ENCODE measurements at regions not wholly inside any gene's neighbourhood (a gene's known extent, or its start where the extent isn't known, plus 50 kb on each side); places are given as distances from the start of the nearest gene placed in this dataset.

GRCh38 chr13:97555034-97555433 lies 121.1 kb downstream of the RAP2A start:
- H3K4me1 ChIP-seq (ENCODE audit: control insufficient read depth, insufficient read depth, low read length), result no peaks in the 10 kb centered on the region
- H3K27ac ChIP-seq (ENCODE audit: low read depth, low read length), result no peak overlapping the region
- H3K4me3 ChIP-seq (ENCODE audit: low read depth, low read length), result no peak overlapping the region
- no peaks in the 10 kb centered on the region for H3K36me3 ChIP-seq (ENCODE audit: control insufficient read depth, insufficient read depth, low read length)
- WGBS (ENCODE audit: insufficient coverage), result no CpG with 5 or more reads among the region's 1 CpG
- no peak for DNase-seq (ENCODE audit: low read depth in 4 of 6, low spot score in 6 of 6)
- no peaks in the 10 kb centered on the region for H3K27me3 ChIP-seq (ENCODE audit: control insufficient read depth, insufficient read depth, low read length)
- H3K9me3 ChIP-seq (ENCODE audit: control insufficient read depth, insufficient read depth, low read length), result no peaks in the 10 kb centered on the region

DNA sequence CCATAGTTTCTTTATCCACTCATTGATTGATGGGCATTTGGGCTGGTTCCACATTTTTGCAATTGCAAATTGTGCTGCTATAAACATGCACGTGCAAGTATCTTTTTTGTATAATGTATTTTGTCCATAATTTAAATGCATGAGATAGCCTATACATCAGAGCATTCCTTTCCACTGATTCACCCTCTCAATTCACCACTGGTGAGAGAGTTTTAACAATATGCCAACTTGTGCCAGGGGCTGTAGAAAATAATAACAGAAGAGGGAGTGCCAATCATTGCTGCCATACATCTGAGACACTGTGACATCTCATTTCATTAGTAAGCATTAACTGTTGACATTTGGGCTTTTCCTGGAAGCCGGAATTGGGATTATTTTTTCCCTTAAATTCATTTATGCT lies 125.1 kb downstream of the RAP2A start:
- Histone ChIP-seq H3K27me3 (ENCODE audit: control insufficient read depth, insufficient read depth, low read length) (no peaks in the 10 kb centered on the region), H3K4me3 (ENCODE audit: low read depth, low read length) (no peak overlapping the region), H3K4me1 (ENCODE audit: control insufficient read depth, insufficient read depth, low read length) (no peaks in the 10 kb centered on the region), H3K27ac (ENCODE audit: low read depth, low read length) (no peak overlapping the region), H3K36me3 (ENCODE audit: control insufficient read depth, insufficient read depth, low read length) (no peaks in the 10 kb centered on the region), H3K9me3 (ENCODE audit: control insufficient read depth, insufficient read depth, low read length) (no peaks in the 10 kb centered on the region)
- no CpG with 5 or more reads among the region's 2 CpGs for WGBS (ENCODE audit: insufficient coverage)
- no peak for DNase-seq (ENCODE audit: low read depth in 4 of 6, low spot score in 6 of 6)

DNA sequence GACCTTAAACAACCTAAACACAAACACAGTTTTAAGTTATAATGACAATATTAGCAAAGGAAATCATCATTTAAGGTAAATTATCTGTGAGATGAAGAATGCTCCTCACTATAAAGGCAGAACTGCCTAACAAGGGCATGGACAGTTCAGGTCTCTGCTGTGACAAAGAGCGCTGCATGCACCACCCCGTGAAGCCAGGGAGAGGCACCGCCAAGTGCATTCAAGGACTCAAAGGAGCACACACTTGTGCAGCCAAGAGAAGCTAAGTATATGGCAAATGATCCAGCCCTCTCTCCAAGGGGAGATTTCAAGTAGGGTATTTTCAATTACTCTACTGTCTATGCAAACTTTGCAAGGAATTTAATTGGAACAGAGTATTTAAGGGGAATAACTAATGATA lies 126.0 kb downstream of the RAP2A start:
- no peaks in the 10 kb centered on the region for H3K36me3 ChIP-seq (ENCODE audit: control insufficient read depth, insufficient read depth, low read length)
- no peak overlapping the region for H3K27ac ChIP-seq (ENCODE audit: low read depth, low read length)
- peak in 1 of 6 donors; percentile 66 for DNase-seq (ENCODE audit: low read depth in 4 of 6, low spot score in 6 of 6)
- H3K27me3 ChIP-seq (ENCODE audit: control insufficient read depth, insufficient read depth, low read length), result no peaks in the 10 kb centered on the region
- no peaks in the 10 kb centered on the region for H3K4me1 ChIP-seq (ENCODE audit: control insufficient read depth, insufficient read depth, low read length)
- H3K9me3 ChIP-seq (ENCODE audit: control insufficient read depth, insufficient read depth, low read length), result no peaks in the 10 kb centered on the region
- H3K4me3 ChIP-seq (ENCODE audit: low read depth, low read length), result no peak overlapping the region
- 83% methylated on average over 2 of the region's 3 CpGs for WGBS (ENCODE audit: insufficient coverage)

DNA sequence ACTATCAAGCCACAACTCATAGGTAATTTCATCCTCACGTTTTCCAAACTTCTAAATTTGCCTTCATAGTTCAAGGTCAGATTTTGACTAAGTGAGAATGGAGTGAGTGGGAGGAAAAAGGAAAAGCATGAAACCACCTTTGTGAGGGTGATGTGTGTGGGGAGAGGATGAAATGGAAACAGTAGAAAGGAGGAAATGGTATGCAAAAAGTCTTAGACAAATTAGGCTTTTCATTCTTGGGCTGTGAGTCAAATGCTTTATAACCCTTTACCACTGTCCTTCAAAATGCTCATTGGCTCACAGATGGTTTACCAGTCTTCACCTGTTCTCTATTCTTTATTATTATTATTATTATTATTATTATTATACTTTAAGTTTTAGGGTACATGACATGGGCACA lies 127.2 kb downstream of the RAP2A start:
- Histone ChIP-seq H3K4me1 (ENCODE audit: control insufficient read depth, insufficient read depth, low read length) (no peaks in the 10 kb centered on the region), H3K27me3 (ENCODE audit: control insufficient read depth, insufficient read depth, low read length) (no peaks in the 10 kb centered on the region), H3K9me3 (ENCODE audit: control insufficient read depth, insufficient read depth, low read length) (no peaks in the 10 kb centered on the region), H3K36me3 (ENCODE audit: control insufficient read depth, insufficient read depth, low read length) (no peaks in the 10 kb centered on the region), H3K4me3 (ENCODE audit: low read depth, low read length) (no peak overlapping the region), H3K27ac (ENCODE audit: low read depth, low read length) (no peak overlapping the region)
- no peak for DNase-seq (ENCODE audit: low read depth in 4 of 6, low spot score in 6 of 6)
- WGBS (ENCODE audit: insufficient coverage), result no CpG with 5 or more reads among the region's 1 CpG

GRCh38 chr13:97562962-97563361 lies 129.0 kb downstream of the RAP2A start:
- no peak for DNase-seq (ENCODE audit: low read depth in 4 of 6, low spot score in 6 of 6)
- WGBS (ENCODE audit: insufficient coverage), result 100% methylated on average over 1 of the region's 1 CpG
- no peaks in the 10 kb centered on the region for H3K4me1 ChIP-seq (ENCODE audit: control insufficient read depth, insufficient read depth, low read length)
- no peaks in the 10 kb centered on the region for H3K27me3 ChIP-seq (ENCODE audit: control insufficient read depth, insufficient read depth, low read length)
- no peak overlapping the region for H3K4me3 ChIP-seq (ENCODE audit: low read depth, low read length)
- H3K9me3 ChIP-seq (ENCODE audit: control insufficient read depth, insufficient read depth, low read length), result no peaks in the 10 kb centered on the region
- no peak overlapping the region for H3K27ac ChIP-seq (ENCODE audit: low read depth, low read length)
- H3K36me3 ChIP-seq (ENCODE audit: control insufficient read depth, insufficient read depth, low read length), result no peaks in the 10 kb centered on the region

DNA sequence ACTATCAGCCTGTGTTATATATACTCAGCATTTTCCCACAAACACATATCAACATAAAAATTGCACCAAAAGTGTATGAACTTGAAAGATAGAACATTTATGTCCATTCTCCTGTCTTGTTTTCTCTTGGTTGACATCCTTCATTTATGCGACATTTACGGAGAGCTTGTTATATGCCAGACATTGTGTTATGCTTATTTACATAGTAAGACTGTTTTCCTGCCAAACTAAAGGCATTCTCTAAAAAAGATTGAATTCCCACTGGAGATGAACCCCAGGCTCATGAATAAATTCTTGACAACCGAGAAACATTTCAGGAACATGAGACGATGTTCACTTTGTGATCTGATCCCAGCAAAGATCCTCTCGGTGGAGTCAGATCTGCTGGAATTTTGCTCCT lies 131.0 kb downstream of the RAP2A start:
- H3K27ac ChIP-seq (ENCODE audit: low read depth, low read length), result no peak overlapping the region
- H3K4me1 ChIP-seq (ENCODE audit: control insufficient read depth, insufficient read depth, low read length), result peaks cover 8% of the 10 kb centered on the region
- WGBS (ENCODE audit: insufficient coverage), result 68% methylated on average over 3 of the region's 5 CpGs
- no peak overlapping the region for H3K4me3 ChIP-seq (ENCODE audit: low read depth, low read length)
- H3K27me3 ChIP-seq (ENCODE audit: control insufficient read depth, insufficient read depth, low read length), result no peaks in the 10 kb centered on the region
- no peak for DNase-seq (ENCODE audit: low read depth in 4 of 6, low spot score in 6 of 6)
- no peaks in the 10 kb centered on the region for H3K9me3 ChIP-seq (ENCODE audit: control insufficient read depth, insufficient read depth, low read length)
- H3K36me3 ChIP-seq (ENCODE audit: control insufficient read depth, insufficient read depth, low read length), result no peaks in the 10 kb centered on the region

- 100% methylated on average over 2 of the region's 3 CpGs for WGBS (ENCODE audit: insufficient coverage)
- Histone ChIP-seq H3K4me3 (ENCODE audit: low read depth, low read length) (no peak overlapping the region), H3K9me3 (ENCODE audit: control insufficient read depth, insufficient read depth, low read length) (no peaks in the 10 kb centered on the region), H3K4me1 (ENCODE audit: control insufficient read depth, insufficient read depth, low read length) (peaks cover 8% of the 10 kb centered on the region), H3K27me3 (ENCODE audit: control insufficient read depth, insufficient read depth, low read length) (no peaks in the 10 kb centered on the region), H3K36me3 (ENCODE audit: control insufficient read depth, insufficient read depth, low read length) (no peaks in the 10 kb centered on the region), H3K27ac (ENCODE audit: low read depth, low read length) (no peak overlapping the region)
- peak in 1 of 6 donors; percentile 73 for DNase-seq (ENCODE audit: low read depth in 4 of 6, low spot score in 6 of 6)
Observed at GRCh38 chr13:97565906-97566305, 131.9 kb downstream of the RAP2A start.

DNA sequence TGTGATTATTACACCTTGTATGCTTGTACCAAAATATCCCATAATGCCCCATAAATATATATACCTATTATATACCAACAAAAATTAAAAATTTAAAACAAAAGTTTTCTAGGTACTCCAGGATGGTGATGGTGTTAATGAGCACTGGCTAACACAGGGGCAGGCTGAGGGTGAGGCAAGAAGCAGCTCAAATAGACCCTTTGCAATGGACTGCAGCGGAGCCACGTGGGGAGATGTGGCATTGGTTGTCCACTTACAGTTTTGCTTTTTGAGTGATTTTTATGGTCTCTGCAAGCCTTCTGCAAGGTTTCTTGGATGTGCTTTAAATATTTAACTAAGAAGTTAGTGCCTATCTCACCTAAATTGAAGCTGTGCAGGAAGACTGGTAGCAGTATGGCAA lies 132.9 kb downstream of the RAP2A start:
- no peaks in the 10 kb centered on the region for H3K9me3 ChIP-seq (ENCODE audit: control insufficient read depth, insufficient read depth, low read length)
- WGBS (ENCODE audit: insufficient coverage), result no CpG with 5 or more reads among the region's 2 CpGs

DNA sequence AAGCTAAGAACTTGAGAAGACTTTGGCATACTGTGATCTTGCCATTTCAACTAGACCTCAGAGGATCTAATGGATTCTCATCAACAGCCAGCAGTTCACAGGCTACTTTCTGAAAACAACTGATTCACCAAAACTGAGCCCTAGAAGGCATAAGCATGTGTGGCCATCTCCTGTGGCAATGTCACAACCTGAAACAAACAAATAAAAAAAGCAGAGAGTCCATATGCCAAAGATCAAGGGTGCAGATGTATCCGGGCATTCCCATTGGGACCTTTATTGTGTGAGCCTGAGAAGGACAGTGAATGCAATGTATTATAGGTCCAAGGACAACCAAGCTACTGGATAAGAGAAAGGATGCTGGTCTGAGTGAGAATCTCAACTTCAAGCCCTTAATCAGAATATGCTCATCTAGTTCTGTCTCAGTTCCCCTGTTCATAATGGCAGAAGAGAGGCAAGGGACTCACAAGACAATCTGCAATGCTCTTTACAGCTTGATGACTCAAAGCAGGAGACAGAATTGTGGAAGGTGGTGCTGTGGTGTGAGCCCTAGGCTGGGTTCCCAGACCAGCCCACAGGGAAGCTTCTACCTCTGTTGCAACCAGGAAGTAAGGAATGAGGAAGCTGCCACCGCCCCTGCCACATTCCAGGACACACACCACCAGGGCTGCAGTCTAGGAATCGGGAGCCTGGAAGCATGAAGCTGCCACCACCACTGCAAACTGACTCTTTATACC lies 133.7 kb downstream of the RAP2A start:
- 100% methylated on average over 1 of the region's 3 CpGs for WGBS (ENCODE audit: insufficient coverage)
- Histone ChIP-seq H3K9me3 (ENCODE audit: control insufficient read depth, insufficient read depth, low read length) (no peaks in the 10 kb centered on the region), H3K4me1 (ENCODE audit: control insufficient read depth, insufficient read depth, low read length) (peaks cover 8% of the 10 kb centered on the region), H3K4me3 (ENCODE audit: low read depth, low read length) (no peak overlapping the region), H3K36me3 (ENCODE audit: control insufficient read depth, insufficient read depth, low read length) (no peaks in the 10 kb centered on the region), H3K27me3 (ENCODE audit: control insufficient read depth, insufficient read depth, low read length) (no peaks in the 10 kb centered on the region), H3K27ac (ENCODE audit: low read depth, low read length) (no peak overlapping the region)
- no peak for DNase-seq (ENCODE audit: low read depth in 4 of 6, low spot score in 6 of 6)

More for the DNA sequence above, 132.9 kb downstream of the RAP2A start:
- Histone ChIP-seq H3K27ac (ENCODE audit: low read depth, low read length) (no peak overlapping the region), H3K36me3 (ENCODE audit: control insufficient read depth, insufficient read depth, low read length) (no peaks in the 10 kb centered on the region), H3K4me3 (ENCODE audit: low read depth, low read length) (no peak overlapping the region), H3K4me1 (ENCODE audit: control insufficient read depth, insufficient read depth, low read length) (peaks cover 8% of the 10 kb centered on the region), H3K27me3 (ENCODE audit: control insufficient read depth, insufficient read depth, low read length) (no peaks in the 10 kb centered on the region)
- no peak for DNase-seq (ENCODE audit: low read depth in 4 of 6, low spot score in 6 of 6)

GRCh38 chr13:97568850-97569249 lies 134.9 kb downstream of the RAP2A start:
- Histone ChIP-seq H3K27ac (ENCODE audit: low read depth, low read length) (no peak overlapping the region), H3K9me3 (ENCODE audit: control insufficient read depth, insufficient read depth, low read length) (no peaks in the 10 kb centered on the region), H3K4me3 (ENCODE audit: low read depth, low read length) (no peak overlapping the region), H3K4me1 (ENCODE audit: control insufficient read depth, insufficient read depth, low read length) (peaks cover 8% of the 10 kb centered on the region), H3K36me3 (ENCODE audit: control insufficient read depth, insufficient read depth, low read length) (no peaks in the 10 kb centered on the region), H3K27me3 (ENCODE audit: control insufficient read depth, insufficient read depth, low read length) (no peaks in the 10 kb centered on the region)
- DNase-seq (ENCODE audit: low read depth in 4 of 6, low spot score in 6 of 6), result no peak
- WGBS (ENCODE audit: insufficient coverage), result 100% methylated on average over 1 of the region's 1 CpG

Measured in spinal cord (tissue), 9 donors.